Left lung (tissue), 4 donors: ENCODE measurements at regions not wholly inside any gene's neighbourhood (a gene's known extent, or its start where the extent isn't known, plus 50 kb on each side); places are given as distances from the start of the nearest gene placed in this dataset.

Source experiments
- ATAC-seq: fragments of 200-7000 bp; cut with Tn5 transposase; one replicate; pipeline ENCODE4 v1.9.1; 2020; ENCODE audit warnings: moderate library complexity
- DNase-seq, 4 donors: peaks; one replicate each; pipeline ENCODE4 v3.0.0-alpha.2; 2013 to 2020
- H3K27ac ChIP-seq, 2 donors: fragments of 200-600 bp; sonication (generic) in 1 of 2; one replicate each; pipeline versions ENCODE4 v1.5.0 to v1.8.0; 2020 to 2021
- H3K27me3 ChIP-seq, 2 donors: fragments of 200-600 bp; sonication (generic) in 1 of 2; one replicate each; pipeline versions ENCODE4 v1.5.0 to v1.8.0; 2020 to 2021
- H3K36me3 ChIP-seq, 2 donors: fragments of 200-600 bp; sonication (generic) in 1 of 2; one replicate each; pipeline versions ENCODE4 v1.5.0 to v1.8.0; 2020 to 2021
- H3K4me1 ChIP-seq, 2 donors: fragments of 200-600 bp; one replicate each; pipeline ENCODE4 v1.8.0; 2021
- H3K4me3 ChIP-seq, 2 donors: fragments of 200-600 bp; sonication (generic) in 1 of 2; one replicate each; pipeline versions ENCODE4 v1.5.0 to v1.8.0; 2020 to 2021; ENCODE audit warnings: mild to moderate bottlenecking in 1 of 2
- H3K9me3 ChIP-seq, 2 donors: fragments of 200-600 bp; sonication (generic) in 1 of 2; one replicate each; pipeline versions ENCODE4 v1.5.0 to v1.8.0; 2020 to 2021
- intact Hi-C, 2 donors: fragments of 100-400 bp; cut with DNase I; formaldehyde crosslinking; loops; one replicate each; pipeline versions ENCODE4 v1.11.2 to v1.14.2; 2022
- TF ChIP-seq, protein P1 (sequence below), 2 donors: fragments of 200-600 bp; sonication (generic) in 1 of 2; IDR thresholded peaks; one replicate each; pipeline versions ENCODE4 v1.5.0 to v1.8.0; 2021; ENCODE audit warnings: antibody characterized with exemption in 2 of 2
- donor health status: DM: no; HTN: yes; CAD: no.
- donor health status: DM: no; HTN: no; CAD: no.

DNA sequence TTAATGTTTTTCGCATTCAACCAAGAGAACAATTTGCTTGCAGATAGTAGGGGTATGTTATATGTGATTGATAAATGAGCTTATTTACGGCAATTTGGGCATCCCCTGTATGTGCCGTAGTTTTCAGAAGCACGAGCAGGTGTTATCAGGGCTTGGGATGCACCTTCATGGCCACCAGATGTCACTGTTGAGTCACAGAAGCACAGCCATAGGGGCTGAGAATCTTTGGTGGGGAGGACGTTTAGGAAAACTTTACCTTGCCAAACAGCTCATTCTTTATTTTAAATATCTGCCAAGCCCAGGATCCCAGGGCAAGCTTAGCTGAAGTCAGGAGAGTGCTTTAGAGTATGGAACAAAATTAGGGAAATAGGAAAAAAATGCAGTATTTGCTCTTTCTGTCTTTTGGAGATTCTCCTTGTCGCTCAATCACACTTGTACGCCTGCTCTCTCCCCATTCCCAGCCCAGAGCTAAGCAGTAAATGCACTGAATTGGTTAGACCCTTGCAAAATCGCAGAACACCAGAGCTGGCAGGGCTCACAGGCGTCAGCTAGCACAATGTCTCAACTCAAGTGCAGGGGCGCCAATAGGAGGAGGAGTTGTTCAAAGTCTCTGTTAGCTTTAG lies 93.6 kb upstream of the MPHOSPH6 start:
- H3K36me3 ChIP-seq, result no peaks in the 10 kb centered on the region
- intact Hi-C loops, result no loop called here

GRCh38 chr16:82262244-82262643 lies 92.2 kb upstream of the MPHOSPH6 start:
- no peaks in the 10 kb centered on the region for H3K27me3 ChIP-seq
- TF ChIP-seq, protein P1, sequence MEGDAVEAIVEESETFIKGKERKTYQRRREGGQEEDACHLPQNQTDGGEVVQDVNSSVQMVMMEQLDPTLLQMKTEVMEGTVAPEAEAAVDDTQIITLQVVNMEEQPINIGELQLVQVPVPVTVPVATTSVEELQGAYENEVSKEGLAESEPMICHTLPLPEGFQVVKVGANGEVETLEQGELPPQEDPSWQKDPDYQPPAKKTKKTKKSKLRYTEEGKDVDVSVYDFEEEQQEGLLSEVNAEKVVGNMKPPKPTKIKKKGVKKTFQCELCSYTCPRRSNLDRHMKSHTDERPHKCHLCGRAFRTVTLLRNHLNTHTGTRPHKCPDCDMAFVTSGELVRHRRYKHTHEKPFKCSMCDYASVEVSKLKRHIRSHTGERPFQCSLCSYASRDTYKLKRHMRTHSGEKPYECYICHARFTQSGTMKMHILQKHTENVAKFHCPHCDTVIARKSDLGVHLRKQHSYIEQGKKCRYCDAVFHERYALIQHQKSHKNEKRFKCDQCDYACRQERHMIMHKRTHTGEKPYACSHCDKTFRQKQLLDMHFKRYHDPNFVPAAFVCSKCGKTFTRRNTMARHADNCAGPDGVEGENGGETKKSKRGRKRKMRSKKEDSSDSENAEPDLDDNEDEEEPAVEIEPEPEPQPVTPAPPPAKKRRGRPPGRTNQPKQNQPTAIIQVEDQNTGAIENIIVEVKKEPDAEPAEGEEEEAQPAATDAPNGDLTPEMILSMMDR (IDR thresholded peaks at IDR 0.05), result no peak
- no peaks in the 10 kb centered on the region for H3K36me3 ChIP-seq
- no peak overlapping the region for H3K27ac ChIP-seq
- DNase-seq (no peak), ATAC-seq (no peak)
- intact Hi-C loops, result no loop called here
- no peaks in the 10 kb centered on the region for H3K9me3 ChIP-seq
- H3K4me1 ChIP-seq, result peaks cover 0 to 10% of the 10 kb centered on the region in 2 donors
- H3K4me3 ChIP-seq, result no peak overlapping the region

More for the DNA sequence above, 93.6 kb upstream of the MPHOSPH6 start:
- ATAC-seq (peak; percentile 94), DNase-seq (peak in 2 of 4 donors; percentile 40 to 75)
- H3K4me3 ChIP-seq, result no peak overlapping the region
- H3K27ac ChIP-seq, result no peak overlapping the region
- H3K9me3 ChIP-seq, result no peaks in the 10 kb centered on the region
- TF ChIP-seq, protein P1 (IDR thresholded peaks at IDR 0.05), result peak; percentile 85 to 88
- H3K27me3 ChIP-seq, result no peaks in the 10 kb centered on the region
- peaks cover 0 to 10% of the 10 kb centered on the region in 2 donors for H3K4me1 ChIP-seq

GRCh38 chr16:82260212-82260795 lies 90.3 kb upstream of the MPHOSPH6 start:
- H3K27ac ChIP-seq, result no peak overlapping the region
- H3K36me3 ChIP-seq, result no peaks in the 10 kb centered on the region
- intact Hi-C loops, result no loop called here
- ATAC-seq (no peak), DNase-seq (no peak)
- no peaks in the 10 kb centered on the region for H3K27me3 ChIP-seq
- TF ChIP-seq, protein P1 (IDR thresholded peaks at IDR 0.05), result no peak
- no peaks in the 10 kb centered on the region for H3K9me3 ChIP-seq
- no peak overlapping the region for H3K4me3 ChIP-seq
- peaks cover 0 to 10% of the 10 kb centered on the region in 2 donors for H3K4me1 ChIP-seq

- Histone ChIP-seq H3K4me1 (peaks cover 0 to 10% of the 10 kb centered on the region in 2 donors), H3K27me3 (no peaks in the 10 kb centered on the region), H3K36me3 (no peaks in the 10 kb centered on the region), H3K9me3 (no peaks in the 10 kb centered on the region), H3K4me3 (no peak overlapping the region), H3K27ac (no peak overlapping the region)
- TF ChIP-seq, protein P1 (IDR thresholded peaks at IDR 0.05), result no peak
- DNase-seq (no peak), ATAC-seq (no peak)
- intact Hi-C loops, result no loop called here
These were observed 89.7 kb upstream of the MPHOSPH6 start for GRCh38 chr16:82259731-82260130.

DNA sequence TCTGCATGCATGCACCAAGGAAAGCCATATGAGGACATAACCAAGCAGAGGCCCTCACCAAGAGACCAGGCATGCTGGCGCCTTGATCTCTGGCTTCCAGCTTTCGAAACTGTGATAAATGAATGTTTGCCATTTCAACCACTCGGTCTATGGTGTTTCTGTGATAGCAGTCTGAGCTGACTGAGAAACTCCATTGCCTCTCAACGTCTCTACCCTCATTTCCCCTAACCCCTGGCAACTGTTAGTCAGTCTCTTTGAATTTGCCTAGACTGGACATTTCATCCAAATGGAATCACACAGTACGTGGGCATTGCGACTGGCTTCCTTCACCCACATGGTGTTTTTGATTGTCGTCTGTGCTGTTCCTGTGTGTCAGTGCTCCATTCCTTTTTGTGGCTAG lies 88.0 kb upstream of the MPHOSPH6 start:
- Histone ChIP-seq H3K4me3 (no peak overlapping the region), H3K36me3 (no peaks in the 10 kb centered on the region), H3K9me3 (no peaks in the 10 kb centered on the region), H3K27ac (no peak overlapping the region), H3K4me1 (no peaks in the 10 kb centered on the region), H3K27me3 (no peaks in the 10 kb centered on the region)
- no peak for ATAC-seq
- intact Hi-C loops, result no loop called here
- TF ChIP-seq, protein P1 (IDR thresholded peaks at IDR 0.05), result no peak
- DNase-seq, result no peak
